Limb (tissue), 2 donors: ENCODE measurements at regions not wholly inside any gene's neighbourhood (a gene's known extent, or its start where the extent isn't known, plus 50 kb on each side); places are given as distances from the start of the nearest gene placed in this dataset.
"Not testable (repeated sequence)": the region's sequence is repeated elsewhere in the genome, so short reads cannot be mapped to it uniquely, and the experiment has no call there.

Experiments used
- DNase-seq, 2 donors: peaks; one replicate each; pipeline ENCODE4 v3.0.0-alpha.2; 2016; ENCODE audit errors: extremely low spot score in 2 of 2

DNA sequence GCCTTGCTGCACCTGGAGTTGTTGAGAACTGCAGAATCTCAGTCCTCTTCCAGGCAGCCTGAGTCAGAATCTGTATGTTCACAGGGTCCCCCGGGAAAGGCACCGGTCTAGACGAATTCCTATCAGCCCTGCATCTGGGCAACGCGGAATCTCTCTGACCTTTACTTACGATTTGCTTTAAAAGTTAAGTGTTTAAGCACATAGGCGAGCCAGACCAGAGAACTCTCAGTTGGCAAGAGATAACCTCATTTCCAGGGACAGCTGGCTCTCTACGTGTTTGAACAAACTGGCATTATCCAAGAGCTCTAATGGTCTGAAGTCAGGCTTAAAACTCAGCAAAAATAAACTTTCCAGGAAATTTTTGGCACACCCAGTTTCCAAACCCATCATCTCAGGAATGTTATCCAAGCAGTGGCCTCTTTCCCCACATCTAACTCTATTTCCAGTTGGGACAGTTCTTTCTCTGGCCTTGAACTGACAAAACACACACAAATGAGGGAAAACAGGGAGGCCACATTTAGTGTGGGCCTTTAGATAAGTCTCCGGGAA is 53.4 kb downstream of the HES1 start:
- peak; percentile 63 to 68 for DNase-seq

DNA sequence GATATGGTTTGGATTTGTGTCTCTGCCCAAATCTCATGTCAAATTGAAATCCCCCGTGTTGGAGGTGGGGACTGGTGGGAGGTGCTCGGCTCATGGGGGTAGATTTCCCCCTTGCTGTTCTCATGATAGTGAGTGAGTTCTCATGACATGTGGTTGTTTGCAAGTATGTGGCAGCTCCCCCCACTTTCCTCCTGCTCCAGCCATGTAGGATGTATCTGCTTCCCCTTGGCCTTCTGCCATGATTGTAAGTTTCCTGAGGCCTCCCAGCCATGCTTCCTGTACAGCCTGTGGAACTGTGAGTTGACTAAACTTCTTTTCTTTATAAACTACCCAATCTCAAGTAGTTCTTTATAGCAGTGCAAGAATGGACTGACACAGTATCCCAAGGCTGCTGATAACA is 55.9 kb downstream of the HES1 start:
- DNase-seq: not testable (repeated sequence)

DNA sequence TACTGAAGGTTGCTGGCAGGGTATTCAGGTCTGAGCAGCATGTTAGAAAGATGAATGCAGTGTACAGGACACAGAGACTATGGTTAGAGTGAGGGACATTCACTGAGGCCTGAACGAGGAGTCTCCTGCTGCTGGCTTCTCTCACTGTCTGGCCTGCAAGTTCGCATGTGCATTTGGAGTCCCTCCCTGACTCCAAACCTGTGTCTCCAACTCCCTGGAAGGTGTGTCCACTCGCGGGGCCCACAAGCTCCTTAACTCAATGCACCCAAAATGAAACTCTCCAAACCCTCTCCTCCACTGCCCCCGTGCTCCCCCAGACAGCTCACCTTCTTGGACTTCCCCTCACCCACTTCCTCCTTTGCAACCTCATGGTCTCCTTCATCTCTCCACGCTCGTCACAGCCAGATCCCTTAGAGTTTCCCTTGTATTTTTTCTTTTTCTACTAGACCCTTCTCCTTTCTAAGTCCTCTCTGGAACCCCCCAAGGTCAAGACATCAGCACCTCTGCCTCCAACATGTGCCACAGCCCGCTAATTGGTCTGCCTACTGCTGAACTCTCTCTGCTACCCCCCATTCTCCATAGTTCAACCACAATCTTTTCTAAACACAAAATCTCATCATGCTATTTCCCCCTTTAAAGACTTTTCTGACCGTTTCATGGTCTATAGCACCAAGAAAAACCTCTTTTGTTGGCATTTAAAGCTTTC is 58.3 kb downstream of the HES1 start:
- no peak for DNase-seq

DNA sequence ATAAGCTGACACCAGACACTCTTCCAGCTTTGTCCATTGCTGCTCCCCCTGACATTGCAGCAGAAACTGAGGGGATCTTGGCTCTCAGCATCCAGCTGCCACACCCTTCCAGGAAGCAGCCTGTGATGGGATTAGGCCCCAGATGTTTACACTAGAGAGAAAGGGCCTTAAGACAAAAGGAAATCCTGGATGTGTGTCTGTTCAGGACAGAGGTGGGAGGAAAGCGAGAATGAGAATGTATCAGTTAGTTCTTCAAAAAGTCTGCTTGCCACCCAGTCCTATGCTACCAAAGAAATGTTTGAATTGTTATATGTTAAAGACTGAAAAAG is 58.8 kb downstream of the HES1 start:
- no peak for DNase-seq

DNA sequence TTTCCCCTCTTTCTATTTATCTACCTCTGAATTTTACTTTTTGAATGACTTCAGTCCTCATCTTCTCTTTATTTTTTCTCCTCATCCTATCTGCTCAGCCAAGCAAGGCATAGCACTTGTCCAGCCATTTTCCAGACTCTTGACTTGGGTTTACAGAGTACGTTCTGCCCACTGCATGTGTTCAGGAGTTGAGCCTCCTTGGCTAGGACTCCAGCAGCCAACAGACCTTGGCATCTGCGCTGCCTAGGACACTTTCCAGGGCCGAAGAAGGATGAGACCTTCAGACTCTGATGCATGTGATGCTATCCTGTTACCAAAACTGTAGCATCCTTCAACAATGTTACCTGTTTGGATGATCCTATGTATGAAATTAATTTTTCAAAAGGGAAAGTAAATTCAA is 59.7 kb downstream of the HES1 start:
- no peak for DNase-seq

DNA sequence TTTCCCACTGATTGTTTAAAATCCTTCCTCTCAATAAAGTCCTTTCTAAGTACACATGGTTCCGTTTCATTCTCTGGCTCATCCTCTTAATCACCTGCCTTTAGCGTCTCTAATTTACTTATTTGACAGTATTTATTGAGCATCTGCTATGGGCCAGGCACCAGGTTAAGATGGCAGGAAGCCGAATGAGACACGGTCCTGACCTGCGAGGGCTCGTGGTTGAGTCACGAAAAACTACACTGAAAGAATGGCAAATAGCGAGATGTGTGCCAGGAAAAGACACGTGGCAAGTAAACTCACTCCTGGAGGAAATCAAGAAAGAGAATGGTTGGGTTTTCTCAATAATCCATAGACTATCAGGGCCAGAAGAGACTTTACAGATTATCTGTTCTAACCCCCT is 60.9 kb downstream of the HES1 start:
- no peak for DNase-seq

DNA sequence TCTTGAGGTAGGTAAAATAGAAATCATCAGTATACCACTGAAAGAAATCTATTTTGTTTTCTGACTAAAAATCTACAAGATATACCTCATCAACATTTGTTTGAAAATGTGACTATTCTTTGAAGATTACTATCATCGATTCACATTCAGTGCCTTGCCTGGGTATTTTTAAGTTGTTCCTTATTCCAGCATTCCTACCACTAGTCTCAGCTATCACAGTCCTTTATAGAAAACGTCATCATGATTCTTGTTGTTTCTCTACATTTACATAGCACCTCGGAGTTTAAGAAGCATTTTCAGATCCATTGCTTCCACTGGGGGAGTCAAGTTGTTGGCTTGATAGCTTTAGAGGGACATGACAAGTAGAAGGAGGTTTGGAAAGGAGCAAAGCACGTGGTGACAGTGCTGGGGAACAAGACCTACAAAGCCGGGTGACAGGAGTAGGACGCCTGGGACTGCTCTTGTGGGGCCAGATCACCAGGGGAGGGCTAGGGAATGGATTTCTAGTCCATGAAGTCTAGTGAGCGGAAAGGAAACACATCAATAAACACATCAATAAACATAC is 61.5 kb downstream of the HES1 start:
- no peak for DNase-seq

DNA sequence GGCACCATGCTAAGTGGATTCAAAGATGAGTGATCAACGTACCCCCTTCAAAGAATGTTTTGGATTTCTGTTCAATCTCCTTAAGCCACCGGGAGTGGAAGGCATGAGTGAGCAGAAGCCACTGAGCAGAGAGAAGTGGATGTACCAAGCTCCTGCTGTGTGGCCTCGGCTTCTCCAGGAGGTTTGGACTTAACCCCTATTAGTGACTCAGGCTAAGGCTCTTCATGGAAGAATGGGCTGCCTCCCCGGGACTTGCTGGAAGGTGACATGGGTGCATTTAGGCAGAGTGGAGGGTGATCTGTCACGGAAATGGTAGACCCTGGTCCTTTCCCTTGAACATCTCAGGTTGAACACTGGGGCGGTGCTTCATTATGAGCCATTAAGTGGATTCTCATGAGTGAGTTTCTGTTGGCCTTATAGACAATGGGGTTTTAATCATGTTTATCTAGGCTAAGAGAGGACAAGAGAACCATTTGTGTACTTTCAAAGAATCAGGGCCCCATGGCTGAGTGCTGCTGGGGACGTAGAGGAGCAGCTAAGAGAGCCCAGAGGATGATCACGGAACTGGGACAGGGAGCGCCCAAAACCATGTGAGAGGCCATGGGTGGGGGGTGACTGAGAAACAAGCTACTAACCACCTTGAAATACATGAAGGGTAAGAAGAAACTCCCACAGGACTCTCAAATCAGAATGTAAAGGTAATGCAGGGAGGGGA is 62.2 kb downstream of the HES1 start:
- DNase-seq: no peak

DNA sequence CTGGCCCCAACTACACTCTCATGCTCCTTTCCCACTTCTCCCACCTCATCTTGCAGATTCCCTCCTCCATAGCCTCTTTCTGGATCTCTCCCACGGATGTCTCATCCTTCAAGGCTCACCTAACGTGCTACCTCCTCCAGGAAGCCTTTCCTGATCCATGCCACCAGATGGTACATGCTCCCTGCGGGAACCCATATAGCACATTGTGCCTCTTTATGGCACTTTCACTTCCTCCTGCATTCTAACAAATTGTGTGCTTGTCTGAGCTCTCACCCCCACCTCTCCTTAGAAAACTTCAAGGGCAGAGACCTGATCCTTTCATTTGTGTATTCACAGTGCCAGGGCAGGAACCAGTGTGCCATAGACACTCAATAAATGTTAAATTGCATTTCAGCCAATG is 63.0 kb downstream of the HES1 start:
- no peak for DNase-seq

DNA sequence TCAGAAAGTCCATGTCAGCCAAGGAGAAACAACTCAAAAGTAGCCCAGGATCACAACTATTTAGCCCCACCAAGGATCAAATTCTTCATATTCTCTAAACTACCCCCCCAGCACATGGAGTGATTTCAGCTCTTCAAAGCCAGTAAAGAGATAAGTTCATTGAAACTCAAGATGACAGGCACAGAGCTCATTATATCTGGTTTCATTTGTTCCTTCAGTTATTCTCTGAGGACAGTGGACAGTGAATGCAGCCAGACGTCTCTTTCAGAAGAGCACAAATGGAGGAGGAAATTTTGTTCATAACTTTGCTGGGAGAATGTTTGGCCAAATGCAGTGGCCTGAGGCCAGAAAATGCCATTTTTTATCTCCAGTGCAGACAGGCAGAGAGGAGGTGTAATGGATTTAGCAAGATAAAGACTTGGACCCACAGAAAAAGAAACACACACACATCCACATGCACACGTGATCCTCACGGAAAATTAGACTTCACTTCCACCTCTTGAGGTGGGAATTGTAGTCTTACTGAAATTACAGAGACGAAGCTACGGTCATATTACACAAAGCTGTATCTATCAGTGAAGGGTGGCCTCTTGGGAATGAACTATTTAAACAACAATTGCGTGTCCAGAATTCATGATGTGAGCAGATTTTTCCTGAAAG is 64.6 kb downstream of the HES1 start:
- no peak for DNase-seq

DNA sequence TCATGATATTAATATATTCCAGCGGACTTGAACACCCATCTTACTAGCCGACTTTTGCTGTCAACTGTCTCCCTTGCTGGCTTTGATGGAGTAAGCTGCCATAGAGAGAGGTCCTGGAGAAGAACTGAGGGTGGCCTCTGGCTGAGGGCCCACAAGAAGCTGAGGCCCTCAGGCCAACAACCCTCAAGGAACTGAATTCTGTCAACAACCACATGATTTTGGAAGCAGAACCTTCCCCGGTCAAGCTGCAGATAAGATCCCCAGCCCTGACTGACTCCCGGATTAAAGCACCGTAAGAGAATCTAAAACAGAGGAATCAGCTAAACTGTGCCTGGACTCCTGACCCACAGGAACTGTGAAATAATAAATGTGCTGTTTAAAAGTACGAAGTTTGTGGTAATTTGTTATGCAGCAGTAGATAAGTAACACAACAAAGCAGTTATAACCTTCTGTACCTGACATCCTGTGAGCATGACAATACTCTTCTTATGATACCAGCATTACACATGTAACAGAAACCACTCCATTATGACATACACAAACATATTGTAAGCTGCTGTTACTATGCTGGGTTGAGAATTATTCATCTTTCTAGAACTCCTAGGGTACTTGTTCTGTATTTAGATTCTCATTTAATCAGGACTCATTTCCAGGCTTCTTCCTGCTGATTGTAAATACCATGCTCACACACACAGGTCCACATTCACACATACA is 66.2 kb downstream of the HES1 start:
- DNase-seq: no peak

DNA sequence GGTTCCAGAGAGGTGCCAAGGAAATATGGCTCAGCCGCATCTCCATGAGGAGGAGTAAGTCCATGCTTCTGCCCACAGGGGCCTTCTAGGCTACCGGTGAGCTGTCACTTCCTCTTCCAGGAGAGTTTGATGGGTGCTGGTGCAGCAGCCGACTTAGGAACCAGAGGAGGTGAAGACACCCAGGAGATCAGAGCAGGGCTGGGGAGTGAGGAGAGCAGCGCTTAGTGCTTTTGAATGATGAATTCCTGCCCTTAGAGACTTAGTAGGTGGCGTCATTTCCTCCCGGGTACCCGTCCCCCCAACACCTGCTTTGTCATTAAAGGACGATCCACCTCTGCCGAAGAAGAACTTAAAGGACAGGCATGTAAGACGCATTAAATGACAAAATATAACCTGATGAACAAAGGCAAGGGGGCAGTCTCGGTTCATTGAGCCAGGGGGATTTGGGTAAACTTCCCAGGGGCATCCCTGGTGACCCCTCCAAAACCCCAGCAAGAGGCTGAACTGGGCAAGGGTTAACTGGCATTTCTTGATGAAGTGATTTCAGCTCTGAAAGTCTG is 67.6 kb downstream of the HES1 start:
- DNase-seq: no peak

DNA sequence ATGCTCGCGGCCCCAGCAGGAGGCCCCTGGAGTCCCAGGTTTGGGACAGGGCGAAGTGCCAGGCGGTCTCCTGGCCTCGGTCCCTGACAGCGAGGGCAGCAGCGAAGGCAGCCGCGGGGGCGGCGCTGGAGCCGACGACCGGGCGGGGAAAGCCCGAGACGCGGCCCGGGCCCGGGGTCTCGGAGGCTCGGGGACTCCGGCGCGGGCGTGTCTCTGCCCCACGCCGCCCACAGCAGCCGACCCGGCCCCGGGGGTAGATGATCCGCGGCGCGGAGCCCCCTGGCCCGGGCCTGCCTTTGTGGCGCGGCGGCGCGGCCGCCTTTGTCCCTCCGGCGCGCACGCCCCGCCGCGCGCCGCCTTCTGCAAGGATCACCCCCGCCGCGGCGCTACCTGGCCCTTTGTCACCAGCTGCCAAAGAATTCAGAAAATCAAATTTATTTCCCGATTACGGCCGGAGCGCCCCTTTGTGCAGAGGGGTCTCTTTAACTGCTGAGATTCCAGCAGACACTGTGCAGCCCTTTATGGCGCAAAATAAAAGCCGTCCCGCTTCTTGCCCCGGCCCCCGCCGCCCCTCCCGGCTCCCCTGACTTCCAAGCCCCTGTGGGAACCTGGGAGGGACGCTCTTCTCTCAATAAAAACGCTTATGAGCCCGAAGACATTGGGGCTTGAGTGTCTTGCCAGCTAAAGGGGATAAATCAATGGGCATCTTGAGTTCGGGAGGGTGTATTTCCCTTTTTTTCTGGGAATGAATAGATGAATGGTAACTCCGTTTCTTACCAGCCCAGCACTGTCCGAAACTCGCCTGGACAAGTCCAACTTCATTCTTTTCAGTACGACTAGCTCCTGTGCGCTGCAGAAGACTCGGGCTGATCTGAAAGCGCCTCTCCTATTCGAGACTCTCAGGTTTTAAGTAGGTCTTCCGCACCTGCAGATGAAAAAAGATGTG is 68.4 kb downstream of the HES1 start:
- peak in 1 of 2 donors; percentile 54 for DNase-seq

DNA sequence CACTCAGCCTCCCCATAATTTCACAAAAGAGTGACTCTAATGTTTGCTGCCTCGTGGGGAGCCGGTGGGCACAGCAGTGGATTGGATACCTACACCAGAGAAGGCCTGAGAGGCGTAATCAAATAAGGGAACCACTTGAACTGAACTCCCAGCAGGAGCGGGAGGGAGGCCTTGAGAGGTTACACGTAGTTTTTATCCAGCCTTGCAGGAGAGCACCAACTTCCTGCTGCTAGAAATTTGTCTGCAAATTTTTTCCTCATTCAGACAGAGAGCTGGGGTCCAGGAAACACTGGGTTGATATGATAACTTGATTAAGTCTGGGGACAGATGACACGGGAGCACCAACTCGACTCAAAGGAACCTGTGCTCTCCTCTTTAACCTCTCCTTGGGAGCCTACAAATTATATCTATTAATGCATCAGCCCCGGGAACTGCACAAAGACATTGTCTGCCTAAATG is 69.8 kb downstream of the HES1 start:
- peak in 1 of 2 donors; percentile 64 for DNase-seq

DNA sequence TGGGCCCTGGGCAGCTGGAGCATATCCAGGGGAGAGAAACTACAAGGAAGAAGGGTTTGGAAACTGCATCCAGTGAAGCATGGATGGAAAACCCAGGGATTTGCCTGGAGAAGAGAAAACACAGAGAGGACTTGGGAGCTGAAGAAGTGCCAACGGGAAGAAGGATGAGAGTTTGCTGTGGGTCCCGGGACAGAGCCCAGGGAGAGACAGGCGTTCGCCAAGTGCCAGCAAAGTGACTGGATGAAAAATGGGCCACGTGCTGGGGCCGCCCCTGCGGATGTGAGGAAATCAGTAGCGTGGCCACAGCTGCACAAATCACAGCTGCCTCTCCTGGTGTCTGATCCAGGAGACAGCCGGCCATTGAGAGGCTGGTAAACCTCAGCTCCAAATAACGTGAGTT is 70.4 kb downstream of the HES1 start:
- peak in 1 of 2 donors; percentile 77 for DNase-seq

DNA sequence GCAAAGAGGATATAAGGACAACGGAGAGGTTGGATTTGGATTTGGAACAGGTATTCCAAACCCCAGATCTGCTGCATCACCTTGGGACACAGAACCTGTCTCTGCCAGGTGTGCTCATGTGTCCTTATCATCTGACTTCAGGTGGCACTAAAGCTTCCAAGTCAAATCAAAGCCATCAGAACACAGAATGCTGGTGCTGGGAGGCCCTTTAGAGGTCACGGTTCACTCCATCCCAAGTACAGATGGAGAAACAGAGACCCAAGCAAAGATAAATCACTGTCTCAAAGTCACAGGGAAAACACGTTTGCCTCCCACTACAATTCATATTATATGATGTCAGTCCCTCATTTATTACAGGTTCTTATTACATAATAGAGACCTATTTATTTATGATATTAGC is 72.8 kb downstream of the HES1 start:
- DNase-seq: no peak

DNA sequence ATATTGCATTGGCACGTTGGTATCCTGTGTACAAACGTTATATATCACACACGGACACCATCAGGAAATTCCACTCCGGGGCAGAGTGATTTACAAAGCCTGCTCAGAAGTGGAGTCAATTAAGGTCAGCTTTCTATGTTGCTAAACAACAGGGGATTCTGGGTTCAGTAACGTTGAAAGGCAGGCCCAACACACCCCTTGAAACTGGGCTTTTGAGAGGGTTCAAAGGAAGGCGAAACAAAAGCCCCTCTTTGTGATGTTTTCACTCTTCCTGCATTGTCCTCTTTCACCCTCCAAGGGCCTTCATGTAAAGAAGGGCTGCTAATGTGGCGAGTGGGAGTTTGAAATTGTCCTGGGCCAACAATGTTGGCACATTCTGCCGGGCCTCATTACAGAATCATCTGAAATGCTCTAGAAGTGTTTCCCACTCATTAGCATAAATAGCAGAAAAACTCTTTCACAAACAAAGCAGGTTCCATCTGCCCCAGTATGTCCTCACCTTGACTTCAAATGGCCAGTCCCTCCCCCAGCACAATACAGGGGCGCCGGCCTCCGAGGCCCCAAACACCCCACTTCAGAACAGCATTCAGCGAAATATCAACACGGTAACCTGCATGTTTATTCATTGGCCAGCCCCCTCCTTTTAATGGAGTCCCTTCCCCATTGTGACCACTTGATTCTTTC is 76.4 kb downstream of the HES1 start:
- no peak for DNase-seq

DNA sequence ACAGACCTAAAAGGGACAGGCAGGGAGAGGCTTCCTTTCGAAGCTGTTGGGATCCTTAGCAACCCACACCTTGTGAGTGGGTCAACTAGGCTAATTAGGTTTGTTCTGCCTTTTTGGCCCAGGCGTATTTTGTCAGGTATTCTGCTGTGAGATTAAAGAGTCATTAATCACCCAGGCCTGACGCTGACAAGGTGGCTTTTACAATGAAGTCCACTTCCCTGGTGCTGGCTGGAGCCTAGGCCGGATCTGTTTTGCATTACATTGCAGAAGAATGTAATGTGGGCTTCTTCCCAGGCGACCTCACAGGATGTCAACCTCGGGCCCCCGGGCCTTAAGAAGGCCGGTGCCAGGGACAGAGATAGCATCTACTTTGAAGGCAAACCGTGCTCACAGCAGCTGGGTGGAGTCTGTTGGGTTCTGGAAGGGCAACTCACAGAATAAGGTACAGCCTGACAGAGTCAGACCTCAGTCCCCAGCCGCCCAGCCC is 76.9 kb downstream of the HES1 start:
- DNase-seq: no peak

DNA sequence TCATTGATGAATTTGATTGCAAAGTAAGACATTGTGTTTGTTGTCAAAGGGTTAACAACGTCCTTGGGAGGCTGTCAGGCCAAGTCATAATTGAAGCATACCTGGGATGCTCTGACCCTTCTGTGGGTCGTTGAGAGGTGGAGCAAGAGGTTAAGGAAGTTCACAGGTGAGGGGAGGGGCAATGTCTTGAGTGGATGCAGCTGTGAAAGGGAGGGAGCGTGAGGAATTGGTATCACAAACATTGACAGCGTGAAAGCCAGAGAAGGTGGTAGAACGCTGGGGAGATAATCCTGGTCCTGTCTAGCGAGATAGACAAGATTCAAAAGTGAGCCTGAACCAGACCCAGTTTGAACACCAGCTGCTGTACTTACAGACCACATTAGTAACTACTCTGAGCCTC is 79.4 kb downstream of the HES1 start:
- no peak for DNase-seq
